ENCODE measurements at regions not wholly inside any gene's neighbourhood (a gene's known extent, or its start where the extent isn't known, plus 50 kb on each side); places are given as distances from the start of the nearest gene placed in this dataset.

GRCh38 chr3:147654827-147655226 lies 245.7 kb downstream of the ZIC1 start:
- Histone ChIP-seq H3K27me3 (ENCODE audit: control insufficient read depth, insufficient read depth, low read length, poor library complexity, severe bottlenecking) (no peaks in the 10 kb centered on the region), H3K4me1 (ENCODE audit: control insufficient read depth, insufficient read depth, low read length) (no peaks in the 10 kb centered on the region), H3K36me3 (ENCODE audit: control insufficient read depth, insufficient read depth, low read length) (no peaks in the 10 kb centered on the region), H3K9me3 (ENCODE audit: control insufficient read depth, low read length) (no peaks in the 10 kb centered on the region), H3K4me3 (ENCODE audit: low read length) (no peak overlapping the region), H3K9ac (ENCODE audit: extremely low read depth, low read length, poor library complexity, severe bottlenecking) (no peak overlapping the region), H3K27ac (ENCODE audit: low read depth, low read length) (no peak overlapping the region)
- H3K4me3 Mint-ChIP-seq, result no peak overlapping the region
- no peaks in the 10 kb centered on the region for H3K36me3 Mint-ChIP-seq (ENCODE audit: low read depth)
- no peaks in the 10 kb centered on the region for H3K9me3 Mint-ChIP-seq
- no peaks in the 10 kb centered on the region for H3K4me1 Mint-ChIP-seq
- no peaks in the 10 kb centered on the region for H3K27me3 Mint-ChIP-seq (ENCODE audit: insufficient read depth)
- WGBS, 2 experiments (ENCODE audit: insufficient coverage in 1 of 2, insufficient read length in 1 of 2), result 97 to 100% methylated on average over 2 to 3 of the region's 3 CpGs
- no peak for TF ChIP-seq CTCF (conservative IDR thresholded peaks at IDR 0.05)
- no peak for DNase-seq
- H3K27ac Mint-ChIP-seq, result no peak overlapping the region

- H3K4me1 Mint-ChIP-seq, result no peaks in the 10 kb centered on the region
- H3K36me3 ChIP-seq (ENCODE audit: control insufficient read depth, insufficient read depth, low read length), result no peaks in the 10 kb centered on the region
- H3K9me3 Mint-ChIP-seq, result no peaks in the 10 kb centered on the region
- no peak overlapping the region for H3K27ac Mint-ChIP-seq
- no peak for TF ChIP-seq CTCF (conservative IDR thresholded peaks at IDR 0.05)
- no peaks in the 10 kb centered on the region for H3K27me3 ChIP-seq (ENCODE audit: control insufficient read depth, insufficient read depth, low read length, poor library complexity, severe bottlenecking)
- H3K27ac ChIP-seq (ENCODE audit: low read depth, low read length), result no peak overlapping the region
- H3K4me1 ChIP-seq (ENCODE audit: control insufficient read depth, insufficient read depth, low read length), result no peaks in the 10 kb centered on the region
- H3K36me3 Mint-ChIP-seq (ENCODE audit: low read depth), result no peaks in the 10 kb centered on the region
- DNase-seq, result no peak
- H3K4me3 Mint-ChIP-seq, result no peak overlapping the region
- no peak overlapping the region for H3K4me3 ChIP-seq (ENCODE audit: low read length)
- H3K27me3 Mint-ChIP-seq (ENCODE audit: insufficient read depth), result no peaks in the 10 kb centered on the region
- H3K9me3 ChIP-seq (ENCODE audit: control insufficient read depth, low read length), result no peaks in the 10 kb centered on the region
- WGBS, 2 experiments (ENCODE audit: insufficient coverage in 1 of 2, insufficient read length in 1 of 2), result 93% methylated on average over 2 of the region's 2 CpGs; no CpG with 5 or more reads in 1 of the 2 experiments
- no peak overlapping the region for H3K9ac ChIP-seq (ENCODE audit: extremely low read depth, low read length, poor library complexity, severe bottlenecking)
Measured at GRCh38 chr3:147655236-147655635, 246.1 kb downstream of the ZIC1 start.

GRCh38 chr3:147656023-147656422 lies 246.9 kb downstream of the ZIC1 start:
- Histone ChIP-seq H3K4me1 (ENCODE audit: control insufficient read depth, insufficient read depth, low read length) (no peaks in the 10 kb centered on the region), H3K9ac (ENCODE audit: extremely low read depth, low read length, poor library complexity, severe bottlenecking) (no peak overlapping the region), H3K9me3 (ENCODE audit: control insufficient read depth, low read length) (no peaks in the 10 kb centered on the region), H3K27ac (ENCODE audit: low read depth, low read length) (no peak overlapping the region), H3K36me3 (ENCODE audit: control insufficient read depth, insufficient read depth, low read length) (no peaks in the 10 kb centered on the region), H3K27me3 (ENCODE audit: control insufficient read depth, insufficient read depth, low read length, poor library complexity, severe bottlenecking) (no peaks in the 10 kb centered on the region), H3K4me3 (ENCODE audit: low read length) (no peak overlapping the region)
- 98% methylated on average over 2 of the region's 2 CpGs; no CpG with 5 or more reads in 1 of the 2 experiments for WGBS, 2 experiments (ENCODE audit: insufficient coverage in 1 of 2, insufficient read length in 1 of 2)
- H3K27ac Mint-ChIP-seq, result no peak overlapping the region
- DNase-seq, result no peak
- H3K36me3 Mint-ChIP-seq (ENCODE audit: low read depth), result no peaks in the 10 kb centered on the region
- TF ChIP-seq CTCF (conservative IDR thresholded peaks at IDR 0.05), result no peak
- H3K9me3 Mint-ChIP-seq, result no peaks in the 10 kb centered on the region
- H3K27me3 Mint-ChIP-seq (ENCODE audit: insufficient read depth), result no peaks in the 10 kb centered on the region
- no peaks in the 10 kb centered on the region for H3K4me1 Mint-ChIP-seq
- no peak overlapping the region for H3K4me3 Mint-ChIP-seq
